Naive thymus-derived CD4-positive, alpha-beta T cell (primary cell): ENCODE measurements at regions not wholly inside any gene's neighbourhood (a gene's known extent, or its start where the extent isn't known, plus 50 kb on each side); places are given as distances from the start of the nearest gene placed in this dataset.

Experiments used
- ATAC-seq: fragments of 150-1000 bp; cut with Tn5 transposase; 2 replicates; pipeline ENCODE4 v1.10.0; 2021; ENCODE audit warnings: mild to moderate bottlenecking, moderate library complexity
- CTCF ChIA-PET: fragments of 350-600 bp; sonication (Branson Sonifier 250); formaldehyde crosslinking; loops from one replicate; lab custom pipeline; 2021; ENCODE audit warnings: antibody characterized with exemption; lab: Charles Lee
- POLR2A ChIA-PET: fragments of 350-600 bp; sonication (Branson Sonifier 250); formaldehyde crosslinking; loops from one replicate; lab custom pipeline; 2021; ENCODE audit warnings: antibody characterized with exemption, inconsistent platforms; lab: Charles Lee
- DNase-seq, 9 donors: peaks; one replicate each; pipeline versions ENCODE4 v3.0.0 to v3.0.0-alpha.2; 2020 to 2022; ENCODE audit warnings: mixed read lengths in 1 of 9
- H3K27ac ChIP-seq: one replicate; pipeline ENCODE4 v1.7.0; 2013; ENCODE audit warnings: mild to moderate bottlenecking, low read depth, low read length, moderate library complexity
- H3K27me3 ChIP-seq, 2 donors: one replicate each; pipeline ENCODE4 v1.7.0; 2013; ENCODE audit warnings: low read length in 2 of 2, mild to moderate bottlenecking in 2 of 2, moderate library complexity in 2 of 2; ENCODE audit not compliant: control insufficient read depth in 2 of 2, insufficient read depth in 2 of 2
- H3K36me3 ChIP-seq, 3 experiments: 1 replicate in 2 of 3; 2 replicates in 1 of 3; pipeline ENCODE4 v1.7.0; 2013; ENCODE audit warnings: low read length in 3 of 3, mild to moderate bottlenecking in 3 of 3, moderate library complexity in 1 of 3; ENCODE audit not compliant: insufficient read depth in 3 of 3, control insufficient read depth in 2 of 3
- H3K4me1 ChIP-seq, 2 donors: one replicate each; pipeline ENCODE4 v1.7.0; 2013; ENCODE audit warnings: low read length in 2 of 2, mild to moderate bottlenecking in 2 of 2, moderate library complexity in 1 of 2; ENCODE audit not compliant: control insufficient read depth in 2 of 2, insufficient read depth in 2 of 2
- H3K4me3 ChIP-seq: 2 replicates; pipeline ENCODE4 v1.7.0; 2013; ENCODE audit warnings: mild to moderate bottlenecking, low read length
- H3K9me3 ChIP-seq, 3 experiments: 1 replicate in 2 of 3; 2 replicates in 1 of 3; pipeline ENCODE4 v1.7.0; 2013; ENCODE audit warnings: low read length in 3 of 3; ENCODE audit not compliant: control insufficient read depth in 2 of 3
- H3K27ac Mint-ChIP-seq, 9 donors: one replicate each; pipeline ENCODE4 v1.8.0; 2020 to 2022; ENCODE audit warnings: mixed read lengths in 9 of 9, mild to moderate bottlenecking in 8 of 9, moderate library complexity in 5 of 9, inconsistent platforms in 2 of 9
- H3K27me3 Mint-ChIP-seq, 5 donors: one replicate each; pipeline ENCODE4 v1.8.0; 2021 to 2022; ENCODE audit warnings: mixed read lengths in 5 of 5, mild to moderate bottlenecking in 1 of 5
- H3K36me3 Mint-ChIP-seq, 5 donors: one replicate each; pipeline ENCODE4 v1.8.0; 2020 to 2022; ENCODE audit warnings: mixed read lengths in 5 of 5, mild to moderate bottlenecking in 3 of 5, inconsistent platforms in 1 of 5
- H3K4me1 Mint-ChIP-seq, 7 donors: one replicate each; pipeline ENCODE4 v1.8.0; 2020 to 2022; ENCODE audit warnings: mixed read lengths in 7 of 7, mild to moderate bottlenecking in 3 of 7, inconsistent platforms in 1 of 7
- H3K4me3 Mint-ChIP-seq, 10 donors: one replicate each; pipeline ENCODE4 v1.8.0; 2020 to 2022; ENCODE audit warnings: mild to moderate bottlenecking in 10 of 10, mixed read lengths in 10 of 10, moderate library complexity in 6 of 10, inconsistent platforms in 2 of 10
- H3K9me3 Mint-ChIP-seq, 11 donors: one replicate each; pipeline ENCODE4 v1.8.0; 2020 to 2022; ENCODE audit warnings: mixed read lengths in 11 of 11, mild to moderate bottlenecking in 4 of 11, inconsistent platforms in 1 of 11, moderate library complexity in 1 of 11
- intact Hi-C, 2 donors: fragments of 100-400 bp; cut with micrococcal nuclease; formaldehyde crosslinking; loops; one replicate each; pipeline ENCODE4 v1.15.1; 2023

GRCh38 chr6:12505486-12505885 lies 211.1 kb upstream of the PHACTR1 start:
- ChIA-PET POLR2A (no interaction called here), CTCF (no interaction called here)
- H3K27ac ChIP-seq, result no peak overlapping the region
- H3K4me1 ChIP-seq, result no peaks in the 10 kb centered on the region
- H3K27me3 ChIP-seq, result no peaks in the 10 kb centered on the region
- Mint-ChIP-seq H3K9me3 (peaks cover 0 to 6% (median 3%) of the 10 kb centered on the region in 11 donors), H3K4me1 (no peaks in the 10 kb centered on the region), H3K27ac (no peak overlapping the region), H3K4me3 (no peak overlapping the region), H3K27me3 (peaks cover 2 to 18% (median 11%) of the 10 kb centered on the region in 5 donors), H3K36me3 (no peaks in the 10 kb centered on the region)
- intact Hi-C loops, result no loop called here
- H3K4me3 ChIP-seq, result no peak overlapping the region
- H3K9me3 ChIP-seq, result no peaks in the 10 kb centered on the region
- ATAC-seq (no peak), DNase-seq (no peak)
- no peaks in the 10 kb centered on the region for H3K36me3 ChIP-seq

DNA sequence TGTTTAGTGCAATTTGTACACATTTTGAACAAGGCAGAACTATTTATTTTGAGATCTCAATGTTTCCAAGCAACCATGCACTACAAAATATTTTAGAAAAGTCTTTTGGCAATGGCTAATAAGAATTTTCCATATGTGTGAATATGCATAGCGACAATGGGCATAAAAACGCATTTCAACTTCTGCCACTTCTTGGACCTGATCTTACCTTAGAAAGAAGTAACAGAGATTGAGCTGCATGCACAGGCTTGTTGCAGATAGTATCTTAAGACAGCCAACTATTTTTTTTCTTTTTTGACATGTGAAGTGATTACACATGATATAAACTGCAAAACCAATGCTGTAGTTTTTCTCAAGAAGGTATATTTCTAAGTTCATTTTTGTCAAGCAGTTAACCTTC lies 210.4 kb upstream of the PHACTR1 start:
- POLR2A ChIA-PET, result no interaction called here
- H3K4me3 Mint-ChIP-seq, result no peak overlapping the region
- no peak for ATAC-seq
- no peaks in the 10 kb centered on the region for H3K27me3 ChIP-seq
- peaks cover 0 to 6% (median 3%) of the 10 kb centered on the region in 11 donors for H3K9me3 Mint-ChIP-seq
- intact Hi-C loops, result no loop called here
- no peak overlapping the region for H3K4me3 ChIP-seq
- no peaks in the 10 kb centered on the region for H3K36me3 ChIP-seq
- CTCF ChIA-PET, result no interaction called here
- no peak for DNase-seq
- no peak overlapping the region for H3K27ac Mint-ChIP-seq
- no peaks in the 10 kb centered on the region for H3K9me3 ChIP-seq
- H3K36me3 Mint-ChIP-seq, result no peaks in the 10 kb centered on the region
- no peaks in the 10 kb centered on the region for H3K4me1 Mint-ChIP-seq
- H3K27me3 Mint-ChIP-seq, result peaks cover 4 to 25% (median 14%) of the 10 kb centered on the region in 5 donors
- H3K27ac ChIP-seq, result no peak overlapping the region
- H3K4me1 ChIP-seq, result no peaks in the 10 kb centered on the region

DNA sequence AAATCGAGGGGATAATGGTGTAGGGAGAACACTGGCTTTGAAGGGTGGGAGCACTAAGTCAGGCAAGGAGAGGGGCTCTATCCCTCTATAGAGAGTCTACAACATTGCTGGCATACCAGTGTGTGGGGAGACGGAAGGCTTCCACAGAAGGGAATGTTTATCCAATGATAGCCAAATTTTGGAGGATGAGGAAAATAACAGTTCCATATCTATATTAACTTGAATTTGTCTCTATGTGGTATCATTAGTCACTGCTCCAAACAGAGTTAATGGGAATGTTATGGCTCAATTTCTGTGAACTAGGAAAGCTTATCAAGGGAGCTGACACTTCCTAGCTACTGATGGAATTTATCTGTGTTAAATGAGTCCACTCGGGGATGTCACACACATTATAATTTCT lies 208.9 kb upstream of the PHACTR1 start:
- no peak overlapping the region for H3K27ac ChIP-seq
- ATAC-seq (no peak), DNase-seq (no peak)
- Mint-ChIP-seq H3K27me3 (peaks cover 4 to 33% (median 15%) of the 10 kb centered on the region in 5 donors), H3K4me3 (no peak overlapping the region), H3K27ac (no peak overlapping the region), H3K9me3 (peaks cover 0 to 7% (median 3%) of the 10 kb centered on the region in 11 donors), H3K4me1 (no peaks in the 10 kb centered on the region), H3K36me3 (no peaks in the 10 kb centered on the region)
- CTCF ChIA-PET, result no interaction called here
- intact Hi-C loops, result no loop called here
- H3K27me3 ChIP-seq, result no peaks in the 10 kb centered on the region
- no peaks in the 10 kb centered on the region for H3K36me3 ChIP-seq
- no peak overlapping the region for H3K4me3 ChIP-seq
- no peaks in the 10 kb centered on the region for H3K9me3 ChIP-seq
- POLR2A ChIA-PET, result no interaction called here
- H3K4me1 ChIP-seq, result no peaks in the 10 kb centered on the region

DNA sequence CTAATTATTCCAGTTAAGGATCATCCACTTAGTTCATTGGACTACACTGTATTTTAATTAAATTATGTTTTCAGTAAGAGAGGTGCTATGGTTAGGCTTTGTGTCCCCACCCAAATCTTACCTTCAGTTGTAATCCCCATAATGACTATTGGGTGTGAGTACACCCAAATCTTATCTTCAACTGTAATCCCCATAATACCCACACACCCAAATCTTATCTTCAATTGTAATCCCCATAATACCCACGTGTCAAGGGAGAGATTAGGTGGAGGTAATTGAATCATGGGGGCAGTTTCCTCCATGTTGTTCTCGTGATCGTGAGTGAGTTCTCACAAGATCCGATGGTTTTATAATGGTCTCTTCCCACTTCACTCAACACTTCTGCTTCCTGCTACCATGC lies 208.0 kb upstream of the PHACTR1 start:
- ChIA-PET CTCF (no interaction called here), POLR2A (no interaction called here)
- no peak overlapping the region for H3K27ac ChIP-seq
- H3K4me1 Mint-ChIP-seq, result no peaks in the 10 kb centered on the region
- no peak for ATAC-seq
- DNase-seq, result no peak
- H3K27me3 Mint-ChIP-seq, result peaks cover 4 to 40% (median 20%) of the 10 kb centered on the region in 5 donors
- H3K4me3 ChIP-seq, result no peak overlapping the region
- H3K4me1 ChIP-seq, result no peaks in the 10 kb centered on the region
- no peaks in the 10 kb centered on the region for H3K36me3 Mint-ChIP-seq
- no peaks in the 10 kb centered on the region for H3K36me3 ChIP-seq
- no peak overlapping the region for H3K4me3 Mint-ChIP-seq
- H3K27ac Mint-ChIP-seq, result no peak overlapping the region
- intact Hi-C loops, result no loop called here
- H3K9me3 Mint-ChIP-seq, result peaks cover 0 to 8% (median 3%) of the 10 kb centered on the region in 11 donors
- H3K27me3 ChIP-seq, result no peaks in the 10 kb centered on the region
- no peaks in the 10 kb centered on the region for H3K9me3 ChIP-seq

- no peak overlapping the region for H3K27ac Mint-ChIP-seq
- Histone ChIP-seq H3K27ac (no peak overlapping the region), H3K9me3 (no peaks in the 10 kb centered on the region), H3K4me3 (no peak overlapping the region), H3K36me3 (no peaks in the 10 kb centered on the region), H3K27me3 (no peaks in the 10 kb centered on the region), H3K4me1 (no peaks in the 10 kb centered on the region)
- H3K4me1 Mint-ChIP-seq, result no peaks in the 10 kb centered on the region
- ChIA-PET POLR2A (no interaction called here), CTCF (no interaction called here)
- H3K4me3 Mint-ChIP-seq, result no peak overlapping the region
- DNase-seq (no peak), ATAC-seq (no peak)
- intact Hi-C loops, result no loop called here
- H3K9me3 Mint-ChIP-seq, result peaks cover 0 to 8% (median 3%) of the 10 kb centered on the region in 11 donors
- peaks cover 4 to 40% (median 20%) of the 10 kb centered on the region in 5 donors for H3K27me3 Mint-ChIP-seq
- no peaks in the 10 kb centered on the region for H3K36me3 Mint-ChIP-seq
Measured at GRCh38 chr6:12509060-12509459, 207.5 kb upstream of the PHACTR1 start.

GRCh38 chr6:12516070-12516469 lies 200.5 kb upstream of the PHACTR1 start:
- Histone ChIP-seq H3K27me3 (no peaks in the 10 kb centered on the region), H3K27ac (no peak overlapping the region), H3K4me3 (no peak overlapping the region), H3K36me3 (no peaks in the 10 kb centered on the region), H3K4me1 (no peaks in the 10 kb centered on the region), H3K9me3 (no peaks in the 10 kb centered on the region)
- H3K27ac Mint-ChIP-seq, result peak overlapping the region in 1 of 9 donors; percentile 3
- no peak for ATAC-seq
- no peak for DNase-seq
- peaks cover 0 to 10% (median 0%) of the 10 kb centered on the region in 11 donors for H3K9me3 Mint-ChIP-seq
- CTCF ChIA-PET, result no interaction called here
- peaks cover 2 to 16% (median 10%) of the 10 kb centered on the region in 5 donors for H3K27me3 Mint-ChIP-seq
- peaks cover 0 to 3% (median 0%) of the 10 kb centered on the region in 7 donors for H3K4me1 Mint-ChIP-seq
- H3K4me3 Mint-ChIP-seq, result no peak overlapping the region
- no peaks in the 10 kb centered on the region for H3K36me3 Mint-ChIP-seq
- POLR2A ChIA-PET, result no interaction called here
- intact Hi-C loops, result no loop called here

DNA sequence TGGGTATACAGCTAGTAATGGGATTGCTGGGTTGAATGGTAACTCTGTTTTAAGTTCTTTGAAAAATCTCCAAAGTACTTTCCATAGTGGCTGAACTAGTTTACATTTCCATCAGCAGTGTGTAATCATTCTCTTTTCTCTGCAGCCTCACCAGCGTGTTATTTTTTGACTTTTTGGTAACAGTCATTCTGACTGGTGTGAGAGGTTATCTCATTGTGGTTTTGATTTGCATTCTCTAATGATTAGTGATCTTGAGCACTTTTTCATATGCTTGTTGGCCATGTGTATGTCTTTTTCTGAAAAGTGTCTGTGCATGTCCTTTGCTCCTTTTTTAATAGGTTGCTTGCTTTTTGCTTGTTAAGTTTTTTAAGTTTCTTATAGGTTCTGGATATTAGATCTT lies 194.2 kb upstream of the PHACTR1 start:
- no peak overlapping the region for H3K27ac ChIP-seq
- Mint-ChIP-seq H3K27me3 (peaks cover 0 to 32% (median 18%) of the 10 kb centered on the region in 5 donors), H3K9me3 (peaks cover 0 to 9% (median 3%) of the 10 kb centered on the region in 11 donors), H3K36me3 (peaks cover 0 to 4% (median 0%) of the 10 kb centered on the region in 5 donors), H3K4me3 (no peak overlapping the region), H3K4me1 (no peaks in the 10 kb centered on the region), H3K27ac (no peak overlapping the region)
- POLR2A ChIA-PET, result no interaction called here
- no peaks in the 10 kb centered on the region for H3K27me3 ChIP-seq
- intact Hi-C loops, result no loop called here
- no peak for DNase-seq
- no peaks in the 10 kb centered on the region for H3K4me1 ChIP-seq
- CTCF ChIA-PET, result no interaction called here
- no peak overlapping the region for H3K4me3 ChIP-seq
- ATAC-seq, result no peak
- no peaks in the 10 kb centered on the region for H3K36me3 ChIP-seq
- H3K9me3 ChIP-seq, result no peaks in the 10 kb centered on the region
